Right lobe of liver (tissue), 6 donors: ENCODE measurements at regions not wholly inside any gene's neighbourhood (a gene's known extent, or its start where the extent isn't known, plus 50 kb on each side); places are given as distances from the start of the nearest gene placed in this dataset.

Source experiments
- ATAC-seq, 4 donors: fragments of 200-7000 bp; cut with Tn5 transposase; one replicate each; pipeline ENCODE4 v1.9.1; 2020; ENCODE audit warnings: mild to moderate bottlenecking in 4 of 4, moderate library complexity in 4 of 4
- DNase-seq, 3 donors: peaks; one replicate each; pipeline ENCODE4 v3.0.0-alpha.2; 2020
- H3K27ac ChIP-seq, 3 donors: fragments of 200-600 bp; one replicate each; pipeline ENCODE4 v1.8.0; 2022
- H3K27me3 ChIP-seq, 2 donors: fragments of 200-600 bp; one replicate each; pipeline ENCODE4 v1.8.0; 2022
- H3K36me3 ChIP-seq, 4 donors: fragments of 200-600 bp; sonication (generic) in 1 of 4; one replicate each; pipeline versions ENCODE4 v1.5.1 to v1.8.0; 2017 to 2022; ENCODE audit warnings: control low read depth in 1 of 4
- H3K4me1 ChIP-seq, 4 donors: fragments of 200-600 bp; sonication (generic) in 1 of 4; one replicate each; pipeline versions ENCODE4 v1.5.1 to v1.8.0; 2017 to 2022; ENCODE audit warnings: control low read depth in 1 of 4
- H3K4me3 ChIP-seq, 3 donors: fragments of 200-600 bp; one replicate each; pipeline ENCODE4 v1.8.0; 2022
- H3K9me3 ChIP-seq, 4 donors: fragments of 200-600 bp; sonication (generic) in 1 of 4; one replicate each; pipeline versions ENCODE4 v1.5.1 to v1.8.0; 2017 to 2022; ENCODE audit warnings: control low read depth in 1 of 4
- POLR2A ChIP-seq: fragments of 450-650 bp; IDR thresholded peaks from one replicate; pipeline ENCODE4 v1.6.1; 2017; ENCODE audit warnings: antibody characterized with exemption, mild to moderate bottlenecking
- WGBS: methylation state at CpG from one replicate; pipeline ENCODE4 v1.1.6; 2018; ENCODE audit warnings: low coverage, low lambda C conversion rate; ENCODE audit not compliant: insufficient coverage; ENCODE audit errors: missing lambda C conversion rate; 5-methylcytosine and 5-hydroxymethylcytosine counted together
- intact Hi-C, 2 donors: fragments of 100-400 bp; cut with DNase I; formaldehyde crosslinking; loops; one replicate each; pipeline versions ENCODE4 v1.11.2 to v1.14.1; 2022
- TF ChIP-seq, protein P1 (sequence below), 4 donors: fragments of 200-600 bp in 3 of 4; fragments of 450-650 bp in 1 of 4; IDR thresholded peaks; one replicate each; pipeline versions ENCODE4 v1.5.1 to v1.8.0; 2016 to 2022; ENCODE audit warnings: antibody characterized with exemption in 4 of 4, mild to moderate bottlenecking in 2 of 4
- donor health status: DM: no; HTN: yes; CAD: no.
- donor health status: DM: no; HTN: no; CAD: no.
- donor health status: DM: no; HTN: no; CAD: no.
- donor health status: DM: no; HTN: yes; CAD: no.
- donor health status: DM: no; HTN: yes; CAD: no.

DNA sequence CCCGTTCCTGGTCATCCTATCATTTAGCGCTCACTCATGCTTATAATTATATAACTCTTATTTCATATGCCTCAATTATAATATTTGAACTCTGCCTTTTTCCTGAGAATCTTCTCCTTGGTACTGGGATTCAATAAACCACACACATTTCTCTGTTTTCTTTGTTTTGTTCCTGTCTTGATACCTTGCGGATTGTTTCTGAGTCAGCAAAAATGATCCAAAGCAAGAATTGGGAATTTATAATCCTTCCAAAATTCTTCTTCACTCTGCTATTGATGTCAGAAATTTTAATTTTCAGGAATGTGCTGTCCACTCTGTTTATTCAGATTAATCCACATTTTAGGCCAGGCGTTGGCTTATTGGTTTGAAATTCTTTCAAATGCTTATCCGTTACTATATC, 886.0 kb downstream of the SUCLG1 start:
- ATAC-seq (no peak), DNase-seq (no peak)
- no peak for TF ChIP-seq POLR2A
- TF ChIP-seq, protein P1, sequence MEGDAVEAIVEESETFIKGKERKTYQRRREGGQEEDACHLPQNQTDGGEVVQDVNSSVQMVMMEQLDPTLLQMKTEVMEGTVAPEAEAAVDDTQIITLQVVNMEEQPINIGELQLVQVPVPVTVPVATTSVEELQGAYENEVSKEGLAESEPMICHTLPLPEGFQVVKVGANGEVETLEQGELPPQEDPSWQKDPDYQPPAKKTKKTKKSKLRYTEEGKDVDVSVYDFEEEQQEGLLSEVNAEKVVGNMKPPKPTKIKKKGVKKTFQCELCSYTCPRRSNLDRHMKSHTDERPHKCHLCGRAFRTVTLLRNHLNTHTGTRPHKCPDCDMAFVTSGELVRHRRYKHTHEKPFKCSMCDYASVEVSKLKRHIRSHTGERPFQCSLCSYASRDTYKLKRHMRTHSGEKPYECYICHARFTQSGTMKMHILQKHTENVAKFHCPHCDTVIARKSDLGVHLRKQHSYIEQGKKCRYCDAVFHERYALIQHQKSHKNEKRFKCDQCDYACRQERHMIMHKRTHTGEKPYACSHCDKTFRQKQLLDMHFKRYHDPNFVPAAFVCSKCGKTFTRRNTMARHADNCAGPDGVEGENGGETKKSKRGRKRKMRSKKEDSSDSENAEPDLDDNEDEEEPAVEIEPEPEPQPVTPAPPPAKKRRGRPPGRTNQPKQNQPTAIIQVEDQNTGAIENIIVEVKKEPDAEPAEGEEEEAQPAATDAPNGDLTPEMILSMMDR (IDR thresholded peaks at IDR 0.05) = no peak
- Histone ChIP-seq H3K4me3 (no peak overlapping the region), H3K36me3 (no peaks in the 10 kb centered on the region), H3K9me3 (no peaks in the 10 kb centered on the region), H3K4me1 (no peaks in the 10 kb centered on the region), H3K27ac (no peak overlapping the region), H3K27me3 (no peaks in the 10 kb centered on the region)
- intact Hi-C loops = no loop called here
- WGBS = 94% methylated on average over 4 of the region's 5 CpGs

DNA sequence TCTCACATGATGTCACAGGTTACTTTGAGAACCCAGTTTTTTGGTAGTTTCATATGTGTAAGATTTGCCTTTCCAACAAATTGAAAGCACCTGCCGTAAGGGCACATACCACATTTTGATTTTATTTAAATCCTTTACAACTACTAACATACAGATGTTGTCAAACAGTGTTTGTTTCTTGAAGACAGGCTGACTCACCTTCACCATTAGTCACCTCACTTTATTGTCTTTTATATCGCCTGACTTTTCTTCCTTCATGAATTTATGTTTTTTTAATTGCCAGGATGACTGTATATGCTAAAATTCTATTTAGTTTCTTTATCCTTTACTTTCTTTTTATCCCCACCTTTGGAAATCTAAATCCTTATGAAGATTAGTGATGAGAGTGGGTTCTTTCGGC, 886.7 kb downstream of the SUCLG1 start:
- no peak overlapping the region for H3K27ac ChIP-seq
- no peak overlapping the region for H3K4me3 ChIP-seq
- WGBS = 87% methylated on average over 3 of the region's 3 CpGs
- no peak for TF ChIP-seq POLR2A
- TF ChIP-seq, protein P1 (IDR thresholded peaks at IDR 0.05) = no peak
- H3K9me3 ChIP-seq = no peaks in the 10 kb centered on the region
- no peaks in the 10 kb centered on the region for H3K27me3 ChIP-seq
- ATAC-seq (no peak), DNase-seq (no peak)
- intact Hi-C loops = no loop called here
- H3K4me1 ChIP-seq = no peaks in the 10 kb centered on the region
- H3K36me3 ChIP-seq = no peaks in the 10 kb centered on the region

DNA sequence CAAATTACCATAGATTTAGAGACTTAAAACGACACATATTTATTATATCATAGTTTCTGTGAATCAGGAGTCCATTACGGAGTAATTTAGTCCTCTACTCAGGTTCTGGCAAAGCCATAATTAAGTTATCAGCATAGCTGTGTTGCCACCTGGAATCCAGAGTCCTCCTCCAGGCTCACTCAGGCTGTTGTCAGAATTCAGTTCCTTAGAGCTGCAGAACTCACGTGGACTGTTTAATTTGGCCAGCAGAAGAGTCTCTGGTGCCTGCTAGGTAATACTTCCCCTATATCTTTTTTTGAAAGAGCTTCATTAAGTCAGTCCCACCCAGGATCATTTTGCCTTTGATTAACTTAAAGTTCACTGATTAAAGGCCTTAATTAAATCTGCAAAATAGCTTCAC, 891.5 kb downstream of the SUCLG1 start:
- intact Hi-C loops = no loop called here
- Histone ChIP-seq H3K27me3 (no peaks in the 10 kb centered on the region), H3K4me3 (no peak overlapping the region), H3K27ac (no peak overlapping the region), H3K36me3 (no peaks in the 10 kb centered on the region), H3K9me3 (no peaks in the 10 kb centered on the region), H3K4me1 (no peaks in the 10 kb centered on the region)
- WGBS = 72% methylated on average over 3 of the region's 3 CpGs
- DNase-seq (no peak), ATAC-seq (no peak)
- TF ChIP-seq, protein P1 (IDR thresholded peaks at IDR 0.05) = no peak
- TF ChIP-seq POLR2A = no peak

DNA sequence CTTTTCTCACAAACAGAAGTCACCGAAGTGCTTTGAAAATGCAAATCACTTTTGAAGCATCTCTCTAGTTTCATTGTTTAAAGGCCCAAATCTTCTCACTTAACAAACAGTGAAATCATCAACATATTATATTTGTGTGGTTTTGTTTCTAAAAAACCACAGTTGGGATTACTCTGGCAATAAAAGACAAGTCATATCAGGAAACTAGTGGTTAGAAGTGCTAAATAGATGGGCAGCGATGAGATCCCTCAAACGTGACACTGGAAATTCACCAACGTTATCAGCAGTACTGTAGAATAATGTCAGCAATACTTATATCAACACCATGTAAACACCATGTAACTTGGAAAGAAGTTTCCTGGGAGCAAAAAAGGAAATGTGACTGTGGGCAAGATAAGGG, 893.5 kb downstream of the SUCLG1 start:
- no peak for TF ChIP-seq POLR2A
- TF ChIP-seq, protein P1 (IDR thresholded peaks at IDR 0.05) = no peak
- ATAC-seq (no peak), DNase-seq (no peak)
- 66% methylated on average over 4 of the region's 4 CpGs for WGBS
- Histone ChIP-seq H3K4me1 (no peaks in the 10 kb centered on the region), H3K27me3 (no peaks in the 10 kb centered on the region), H3K4me3 (no peak overlapping the region), H3K36me3 (no peaks in the 10 kb centered on the region), H3K27ac (no peak overlapping the region), H3K9me3 (no peaks in the 10 kb centered on the region)
- intact Hi-C loops = no loop called here

DNA sequence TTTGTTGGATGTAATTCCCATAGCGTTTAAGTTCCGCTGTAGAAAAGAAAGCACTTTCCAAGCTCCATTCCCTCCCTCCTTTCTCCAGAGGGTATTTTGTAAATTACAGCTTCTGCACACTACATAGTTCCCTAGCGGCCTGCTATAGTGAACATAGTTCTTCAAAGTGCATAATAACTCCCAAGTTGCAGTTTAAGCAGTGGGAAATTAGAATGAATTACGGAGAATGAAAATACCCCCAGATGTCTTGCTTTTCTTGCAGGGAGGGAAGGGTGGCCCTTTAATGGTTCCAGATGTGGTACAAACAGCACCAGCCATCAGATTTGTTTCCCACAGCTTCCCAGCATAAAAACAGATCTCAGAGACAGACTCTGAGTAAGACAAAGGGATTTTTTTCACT, 893.9 kb downstream of the SUCLG1 start:
- no peak for ATAC-seq
- TF ChIP-seq POLR2A = no peak
- TF ChIP-seq, protein P1 (IDR thresholded peaks at IDR 0.05) = no peak
- H3K27ac ChIP-seq = no peak overlapping the region
- no peaks in the 10 kb centered on the region for H3K4me1 ChIP-seq
- no peak overlapping the region for H3K4me3 ChIP-seq
- intact Hi-C loops = no loop called here
- DNase-seq = no peak
- H3K9me3 ChIP-seq = no peaks in the 10 kb centered on the region
- 66% methylated on average over 4 of the region's 4 CpGs for WGBS
- H3K27me3 ChIP-seq = no peaks in the 10 kb centered on the region
- H3K36me3 ChIP-seq = no peaks in the 10 kb centered on the region
